Pancreas (tissue), 10 donors: ENCODE measurements at regions not wholly inside any gene's neighbourhood (a gene's known extent, or its start where the extent isn't known, plus 50 kb on each side); places are given as distances from the start of the nearest gene placed in this dataset.

Experiments
- ATAC-seq, 4 donors: fragments of 200-7000 bp; cut with Tn5 transposase; one replicate each; pipeline versions ENCODE4 v1.8.0 to v1.9.1; 2020; ENCODE audit warnings: mild to moderate bottlenecking in 4 of 4, moderate library complexity in 4 of 4
- DNase-seq, 6 donors: peaks; one replicate each; pipeline ENCODE4 v3.0.0-alpha.2; 2020
- FAIRE-seq: peaks from 2 replicates; lab custom pipeline; 2012; peaks lifted over from hg19 to GRCh38; lab: Jason Lieb, UNC
- H3K27ac ChIP-seq, 4 donors: fragments of 200-600 bp; sonication (generic); 1 replicate in 3 of 4; 2 replicates in 1 of 4; pipeline versions ENCODE4 v1.5.0 to v1.8.0; 2020
- H3K27me3 ChIP-seq, 4 donors: fragments of 200-600 bp; one replicate each; pipeline ENCODE4 v1.8.0; 2021
- H3K36me3 ChIP-seq, 3 donors: fragments of 200-600 bp; sonication (generic) in 1 of 3; one replicate each; pipeline versions ENCODE4 v1.5.0 to v1.8.0; 2020 to 2021
- H3K4me1 ChIP-seq, 3 donors: fragments of 200-600 bp; one replicate each; pipeline ENCODE4 v1.8.0; 2021
- H3K4me3 ChIP-seq, 4 donors: fragments of 200-600 bp; sonication (generic) in 2 of 4; one replicate each; pipeline versions ENCODE4 v1.5.0 to v1.8.0; 2020 to 2021
- H3K9me3 ChIP-seq, 4 donors: fragments of 200-600 bp; one replicate each; pipeline ENCODE4 v1.8.0; 2021
- WGBS, 2 donors: extraction: QIAGEN DNeasy Blood & Tissue Kit; methylation state at CpG; one replicate each; pipeline ENCODE4 v1.1.7; 2013; 5-methylcytosine and 5-hydroxymethylcytosine counted together
- intact Hi-C, 3 donors: fragments of 100-400 bp; cut with DNase I; formaldehyde crosslinking; loops; one replicate each; pipeline versions ENCODE4 v1.11.1 to v1.14.2; 2022
- TF ChIP-seq, protein P1 (sequence below), 4 donors: fragments of 200-600 bp; sonication (generic) in 3 of 4; IDR thresholded peaks; one replicate each; pipeline versions ENCODE4 v1.5.0 to v1.8.0; 2021; ENCODE audit warnings: antibody characterized with exemption in 4 of 4
- donor health status: healthy with polysubstance abuse.
- donor health status: DM: no; HTN: no; CAD: no; lungs with moderate emphysema.
- donor health status: DM: no; HTN: no; CAD: no.
- donor health status: control.
- donor health status: control.
- donor health status: Bipolar disorder and iron deficiency.
- donor health status: DM: yes; HTN: yes; CAD: no.
- donor health status: DM: no; HTN: no; CAD: no.
- donor health status: DM: no; HTN: no; CAD: no.
- donor health status: DM: yes; HTN: yes; CAD: no.

DNA sequence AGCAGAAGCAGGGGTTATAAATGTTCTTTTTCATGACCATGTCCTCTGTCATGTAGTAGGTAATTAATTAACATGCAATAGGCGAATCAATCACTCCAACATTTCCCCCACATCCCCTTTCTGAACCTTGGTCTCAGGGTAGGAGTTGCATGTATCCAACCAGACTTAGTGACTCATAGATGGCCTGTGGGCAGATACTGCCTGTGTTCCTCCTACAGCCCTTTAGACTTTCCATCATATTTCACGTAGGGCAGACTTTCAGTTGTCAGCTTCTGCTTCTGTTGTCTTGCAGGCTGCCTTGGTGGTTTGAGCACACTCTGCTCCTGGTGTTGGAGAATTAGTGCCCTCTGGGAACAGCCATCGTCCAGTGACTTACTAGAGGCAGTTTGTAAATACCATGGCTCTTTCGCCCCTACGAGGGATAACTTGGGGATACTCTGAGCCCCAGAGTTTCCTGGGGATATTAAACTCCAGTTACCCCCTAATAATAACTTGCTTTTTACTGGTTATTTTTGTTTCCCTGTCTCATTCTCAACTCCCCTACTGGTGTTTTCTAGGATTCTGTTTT lies 244.4 kb downstream of the EDEM1 start:
- ATAC-seq (no peak), FAIRE-seq (no peak), DNase-seq (no peak)
- Histone ChIP-seq H3K4me3 (no peak overlapping the region), H3K27ac (no peak overlapping the region), H3K9me3 (no peaks in the 10 kb centered on the region), H3K27me3 (no peaks in the 10 kb centered on the region), H3K36me3 (no peaks in the 10 kb centered on the region), H3K4me1 (no peaks in the 10 kb centered on the region)
- intact Hi-C loops = no loop called here
- TF ChIP-seq, protein P1, sequence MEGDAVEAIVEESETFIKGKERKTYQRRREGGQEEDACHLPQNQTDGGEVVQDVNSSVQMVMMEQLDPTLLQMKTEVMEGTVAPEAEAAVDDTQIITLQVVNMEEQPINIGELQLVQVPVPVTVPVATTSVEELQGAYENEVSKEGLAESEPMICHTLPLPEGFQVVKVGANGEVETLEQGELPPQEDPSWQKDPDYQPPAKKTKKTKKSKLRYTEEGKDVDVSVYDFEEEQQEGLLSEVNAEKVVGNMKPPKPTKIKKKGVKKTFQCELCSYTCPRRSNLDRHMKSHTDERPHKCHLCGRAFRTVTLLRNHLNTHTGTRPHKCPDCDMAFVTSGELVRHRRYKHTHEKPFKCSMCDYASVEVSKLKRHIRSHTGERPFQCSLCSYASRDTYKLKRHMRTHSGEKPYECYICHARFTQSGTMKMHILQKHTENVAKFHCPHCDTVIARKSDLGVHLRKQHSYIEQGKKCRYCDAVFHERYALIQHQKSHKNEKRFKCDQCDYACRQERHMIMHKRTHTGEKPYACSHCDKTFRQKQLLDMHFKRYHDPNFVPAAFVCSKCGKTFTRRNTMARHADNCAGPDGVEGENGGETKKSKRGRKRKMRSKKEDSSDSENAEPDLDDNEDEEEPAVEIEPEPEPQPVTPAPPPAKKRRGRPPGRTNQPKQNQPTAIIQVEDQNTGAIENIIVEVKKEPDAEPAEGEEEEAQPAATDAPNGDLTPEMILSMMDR (IDR thresholded peaks at IDR 0.05) = no peak
- WGBS, 2 donors = 82 to 89% methylated on average over 5 of the region's 5 CpGs

DNA sequence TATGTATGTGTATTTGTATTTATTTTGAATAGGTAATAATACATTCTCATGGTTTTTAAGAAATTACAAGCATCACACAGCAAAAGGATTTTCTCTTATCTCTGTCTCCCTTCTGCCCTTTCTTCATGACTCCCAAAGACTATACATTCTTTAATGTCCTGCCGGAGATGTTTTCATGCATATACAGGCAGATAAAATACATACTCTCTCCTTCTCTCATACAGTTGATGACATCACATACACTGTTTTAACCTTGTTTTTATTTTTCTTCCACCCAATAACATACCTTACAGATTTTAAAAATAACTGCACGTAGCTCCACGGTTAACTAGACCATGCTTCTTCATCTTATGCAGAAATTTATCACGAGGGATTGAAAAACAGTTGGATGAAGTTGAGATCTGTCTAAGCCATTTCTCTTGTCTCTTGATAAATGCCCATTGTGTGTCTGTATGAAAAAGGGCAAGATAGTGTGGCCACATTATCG lies 249.8 kb downstream of the EDEM1 start:
- ATAC-seq (no peak), FAIRE-seq (no peak), DNase-seq (no peak)
- 80 to 84% methylated on average over 5 of the region's 5 CpGs for WGBS, 2 donors
- intact Hi-C loops = no loop called here
- Histone ChIP-seq H3K4me3 (no peak overlapping the region), H3K9me3 (no peaks in the 10 kb centered on the region), H3K4me1 (no peaks in the 10 kb centered on the region), H3K36me3 (no peaks in the 10 kb centered on the region), H3K27me3 (no peaks in the 10 kb centered on the region), H3K27ac (no peak overlapping the region)
- TF ChIP-seq, protein P1 (IDR thresholded peaks at IDR 0.05) = no peak

DNA sequence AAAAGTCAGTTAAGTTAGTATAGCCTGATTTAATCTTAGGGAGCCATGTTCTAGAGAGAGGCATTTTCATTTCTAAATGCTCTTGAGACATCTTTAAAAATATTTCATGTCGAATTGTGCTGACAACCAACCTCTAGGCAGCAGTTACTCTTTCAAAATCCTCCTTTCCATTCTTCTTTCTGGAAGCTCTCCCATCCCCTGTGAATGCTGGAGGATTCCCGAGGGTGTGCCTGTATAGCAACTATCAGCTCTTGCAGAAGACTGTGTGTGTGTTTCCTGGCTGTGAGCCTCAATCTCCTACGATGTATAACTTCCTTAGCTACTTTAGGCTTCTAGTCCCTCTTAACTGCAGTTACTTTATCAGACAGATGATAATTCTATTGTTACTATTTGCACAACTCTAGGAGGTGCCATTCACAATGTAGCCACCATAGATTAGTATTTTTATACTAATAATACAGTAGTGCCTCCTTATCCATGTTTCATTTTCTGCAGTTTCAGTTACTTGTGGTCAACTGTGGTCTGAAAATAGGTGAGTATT lies 250.3 kb downstream of the EDEM1 start:
- intact Hi-C loops = no loop called here
- FAIRE-seq = no peak
- TF ChIP-seq, protein P1 (IDR thresholded peaks at IDR 0.05) = no peak
- DNase-seq = no peak
- H3K4me3 ChIP-seq = no peak overlapping the region
- H3K4me1 ChIP-seq = no peaks in the 10 kb centered on the region
- H3K27ac ChIP-seq = no peak overlapping the region
- 36 to 43% methylated on average over 3 of the region's 3 CpGs for WGBS, 2 donors
- H3K27me3 ChIP-seq = no peaks in the 10 kb centered on the region
- H3K9me3 ChIP-seq = no peaks in the 10 kb centered on the region
- ATAC-seq = no peak
- H3K36me3 ChIP-seq = no peaks in the 10 kb centered on the region

DNA sequence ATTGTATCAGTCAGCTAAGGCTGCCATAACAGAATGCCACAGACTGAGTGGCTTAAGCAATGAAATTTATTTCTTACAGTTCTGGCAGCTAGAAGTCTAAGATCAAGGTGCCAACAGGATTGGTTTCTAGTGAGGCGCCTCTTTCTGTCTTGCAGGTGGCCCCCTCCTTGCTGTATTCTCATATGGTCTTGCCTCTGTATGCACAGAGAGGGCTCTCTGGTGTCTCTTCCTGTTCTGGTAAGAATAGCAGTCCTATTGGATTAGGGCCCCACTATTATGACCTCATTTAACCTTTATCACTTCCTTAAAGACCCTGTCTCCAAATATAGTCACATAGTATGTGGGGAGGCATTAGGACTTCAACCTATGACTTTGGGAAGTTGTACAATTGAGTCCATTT lies 253.9 kb downstream of the EDEM1 start:
- ATAC-seq (no peak), DNase-seq (no peak), FAIRE-seq (no peak)
- Histone ChIP-seq H3K9me3 (no peaks in the 10 kb centered on the region), H3K27me3 (no peaks in the 10 kb centered on the region), H3K4me3 (no peak overlapping the region), H3K27ac (no peak overlapping the region), H3K36me3 (no peaks in the 10 kb centered on the region), H3K4me1 (no peaks in the 10 kb centered on the region)
- intact Hi-C loops = no loop called here
- TF ChIP-seq, protein P1 (IDR thresholded peaks at IDR 0.05) = no peak
- WGBS, 2 donors = 82 to 85% methylated on average over 1 of the region's 1 CpG

DNA sequence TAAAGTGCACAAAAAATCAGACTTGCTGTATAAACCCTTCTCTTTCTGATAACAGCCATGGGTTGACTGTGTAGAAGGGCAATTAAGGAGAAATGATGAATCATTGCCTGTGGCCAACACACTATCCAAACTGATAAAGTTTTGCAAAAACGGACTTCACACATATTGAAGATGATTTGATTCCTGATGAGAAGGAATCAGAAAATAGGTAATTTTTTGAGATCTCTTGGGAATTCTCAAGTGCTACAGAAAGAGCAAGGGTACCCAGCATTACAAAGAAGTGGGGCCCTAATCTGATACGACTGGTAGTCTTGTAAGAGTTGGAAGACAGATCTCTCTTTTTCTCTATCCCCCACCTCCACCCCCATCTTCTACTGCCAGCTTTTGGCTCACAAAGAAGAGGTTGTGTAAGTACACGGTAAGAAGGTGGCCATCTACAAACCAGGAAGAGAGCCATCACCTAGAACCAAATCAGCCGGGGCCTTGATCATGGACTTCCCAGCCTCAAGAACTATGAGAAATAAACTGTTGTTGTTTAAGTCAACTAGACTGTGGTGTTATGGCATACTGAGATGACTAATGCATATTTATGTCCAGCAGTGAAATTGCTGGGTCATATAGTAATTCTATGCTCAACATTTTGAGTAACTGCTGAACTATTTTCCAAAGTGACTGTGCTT lies 254.7 kb downstream of the EDEM1 start:
- Histone ChIP-seq H3K27ac (no peak overlapping the region), H3K27me3 (no peaks in the 10 kb centered on the region), H3K36me3 (no peaks in the 10 kb centered on the region), H3K4me1 (no peaks in the 10 kb centered on the region), H3K9me3 (no peaks in the 10 kb centered on the region), H3K4me3 (no peak overlapping the region)
- DNase-seq (no peak), ATAC-seq (no peak), FAIRE-seq (no peak)
- TF ChIP-seq, protein P1 (IDR thresholded peaks at IDR 0.05) = no peak
- intact Hi-C loops = no loop called here
- WGBS, 2 donors = 72% methylated on average over 4 of the region's 4 CpGs
